Calu3 (cell line): ENCODE measurements at regions not wholly inside any gene's neighbourhood (a gene's known extent, or its start where the extent isn't known, plus 50 kb on each side); places are given as distances from the start of the nearest gene placed in this dataset.

Experiments
- BruUV-seq: library from RNA; stranded (reverse); fragments of 400-500 nt; replicated peaks from 2 replicates; lab custom pipeline; 2021; lab: Mats Ljungman, UMichigan
- CTCF ChIA-PET: fragments of 300-600 bp; sonication (Branson Sonifier 250); formaldehyde crosslinking; loops from one replicate; lab custom pipeline; 2022; ENCODE audit warnings: antibody characterized with exemption; lab: Charles Lee
- DNase-seq: peaks from one replicate; pipeline ENCODE4 v3.0.0; 2022
- H3K27ac Mint-ChIP-seq: one replicate; pipeline ENCODE4 v1.8.0; 2022; ENCODE audit warnings: mixed read lengths; ENCODE audit not compliant: unreplicated experiment
- H3K27me3 Mint-ChIP-seq: one replicate; pipeline ENCODE4 v1.8.0; 2022; ENCODE audit warnings: mixed read lengths; ENCODE audit not compliant: unreplicated experiment
- H3K36me3 Mint-ChIP-seq: one replicate; pipeline ENCODE4 v1.8.0; 2022; ENCODE audit warnings: mild to moderate bottlenecking, moderate library complexity, mixed read lengths; ENCODE audit not compliant: insufficient read depth, unreplicated experiment
- H3K4me1 Mint-ChIP-seq: one replicate; pipeline ENCODE4 v1.8.0; 2022; ENCODE audit warnings: mild to moderate bottlenecking, low read depth, mixed read lengths; ENCODE audit not compliant: unreplicated experiment
- H3K4me3 Mint-ChIP-seq: one replicate; pipeline ENCODE4 v1.8.0; 2022; ENCODE audit warnings: mild to moderate bottlenecking, low read depth, moderate library complexity, mixed read lengths; ENCODE audit not compliant: unreplicated experiment
- H3K9me3 Mint-ChIP-seq: one replicate; pipeline ENCODE4 v1.8.0; 2022; ENCODE audit warnings: low read depth, mixed read lengths; ENCODE audit not compliant: unreplicated experiment
- intact Hi-C: fragments of 100-400 bp; cut with micrococcal nuclease; formaldehyde crosslinking; loops from one replicate; pipeline ENCODE4 v1.10.0; 2022; ENCODE audit not compliant: unreplicated experiment
- TF ChIP-seq, protein P1 (sequence below): fragments of 200-600 bp; IDR thresholded peaks from one replicate; pipeline ENCODE4 v1.8.0; 2022; ENCODE audit warnings: antibody characterized with exemption; ENCODE audit not compliant: unreplicated experiment

DNA sequence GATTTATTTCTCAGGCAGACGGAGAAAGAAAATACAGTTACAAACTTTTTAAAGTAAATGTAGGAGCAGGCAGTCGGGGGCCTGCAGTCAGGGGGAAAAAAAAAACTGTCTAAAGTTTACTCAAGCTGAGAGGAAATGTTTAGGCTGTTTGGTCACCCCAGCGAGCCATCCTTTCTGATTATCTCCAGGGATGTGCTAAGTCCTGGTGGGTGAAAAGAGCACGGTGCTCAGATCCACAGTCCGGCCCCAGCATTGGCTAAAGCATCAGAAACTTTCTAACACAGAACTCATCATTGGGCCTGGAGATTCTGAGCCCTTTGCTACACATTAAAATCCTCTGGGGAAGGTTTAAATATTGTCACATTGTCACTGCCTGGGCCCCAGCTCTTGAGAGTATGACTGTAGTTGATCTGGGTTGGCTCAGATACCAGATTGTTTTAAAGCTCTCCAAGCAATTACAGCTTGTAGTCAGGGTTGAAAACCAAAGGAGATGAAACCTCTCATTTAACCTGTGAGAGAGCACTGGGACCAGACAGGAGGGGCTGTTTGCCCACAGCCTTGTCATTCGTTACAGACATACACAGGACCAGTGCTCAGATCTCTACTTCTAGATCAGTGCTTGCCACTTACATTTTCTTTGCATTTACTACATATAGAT, 131.1 kb upstream of the HTR2A start:
- Mint-ChIP-seq H3K4me3 (no peak overlapping the region), H3K4me1 (peaks cover 3% of the 10 kb centered on the region), H3K27me3 (no peaks in the 10 kb centered on the region), H3K36me3 (no peaks in the 10 kb centered on the region), H3K9me3 (no peaks in the 10 kb centered on the region), H3K27ac (no peak overlapping the region)
- no TSS peak for BruUV-seq
- intact Hi-C loops = no loop called here
- TF ChIP-seq, protein P1, sequence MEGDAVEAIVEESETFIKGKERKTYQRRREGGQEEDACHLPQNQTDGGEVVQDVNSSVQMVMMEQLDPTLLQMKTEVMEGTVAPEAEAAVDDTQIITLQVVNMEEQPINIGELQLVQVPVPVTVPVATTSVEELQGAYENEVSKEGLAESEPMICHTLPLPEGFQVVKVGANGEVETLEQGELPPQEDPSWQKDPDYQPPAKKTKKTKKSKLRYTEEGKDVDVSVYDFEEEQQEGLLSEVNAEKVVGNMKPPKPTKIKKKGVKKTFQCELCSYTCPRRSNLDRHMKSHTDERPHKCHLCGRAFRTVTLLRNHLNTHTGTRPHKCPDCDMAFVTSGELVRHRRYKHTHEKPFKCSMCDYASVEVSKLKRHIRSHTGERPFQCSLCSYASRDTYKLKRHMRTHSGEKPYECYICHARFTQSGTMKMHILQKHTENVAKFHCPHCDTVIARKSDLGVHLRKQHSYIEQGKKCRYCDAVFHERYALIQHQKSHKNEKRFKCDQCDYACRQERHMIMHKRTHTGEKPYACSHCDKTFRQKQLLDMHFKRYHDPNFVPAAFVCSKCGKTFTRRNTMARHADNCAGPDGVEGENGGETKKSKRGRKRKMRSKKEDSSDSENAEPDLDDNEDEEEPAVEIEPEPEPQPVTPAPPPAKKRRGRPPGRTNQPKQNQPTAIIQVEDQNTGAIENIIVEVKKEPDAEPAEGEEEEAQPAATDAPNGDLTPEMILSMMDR = no peak
- CTCF ChIA-PET = no interaction called here
- DNase-seq = no peak

DNA sequence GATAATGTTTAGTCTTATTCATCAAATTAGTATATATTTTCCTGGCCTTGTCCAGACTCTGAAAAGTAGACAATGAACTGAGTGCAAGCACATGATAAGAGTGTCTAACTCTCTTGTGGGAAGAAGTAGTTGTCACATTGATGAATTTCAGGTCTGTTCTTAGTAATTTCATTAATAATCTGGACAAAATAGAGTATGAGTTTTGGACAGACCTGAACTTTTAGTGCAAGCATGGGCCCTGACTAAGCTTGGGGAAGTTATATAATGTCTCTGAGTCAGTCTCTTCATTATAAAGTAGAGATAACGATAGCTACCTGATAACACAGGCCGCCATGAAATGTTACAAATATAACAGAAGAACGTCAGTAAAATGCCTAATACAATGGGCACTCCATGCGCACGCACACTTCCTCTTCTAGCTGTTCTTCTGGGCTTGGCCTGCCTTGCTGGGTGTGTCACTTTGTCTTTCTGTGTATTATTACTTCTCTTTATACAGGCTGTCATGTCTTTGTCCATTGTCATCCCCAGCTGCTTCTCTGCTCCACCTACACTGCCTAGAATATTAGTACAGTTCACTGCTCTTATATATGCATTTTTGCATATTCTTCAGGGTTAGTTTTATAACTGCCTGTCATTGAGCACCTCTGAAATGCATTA, 129.1 kb upstream of the HTR2A start:
- no peak overlapping the region for H3K27ac Mint-ChIP-seq
- intact Hi-C loops = no loop called here
- no peaks in the 10 kb centered on the region for H3K27me3 Mint-ChIP-seq
- CTCF ChIA-PET = no interaction called here
- H3K4me1 Mint-ChIP-seq = no peaks in the 10 kb centered on the region
- H3K36me3 Mint-ChIP-seq = no peaks in the 10 kb centered on the region
- H3K4me3 Mint-ChIP-seq = no peak overlapping the region
- no TSS peak for BruUV-seq
- TF ChIP-seq, protein P1 = no peak
- no peaks in the 10 kb centered on the region for H3K9me3 Mint-ChIP-seq
- DNase-seq = no peak

DNA sequence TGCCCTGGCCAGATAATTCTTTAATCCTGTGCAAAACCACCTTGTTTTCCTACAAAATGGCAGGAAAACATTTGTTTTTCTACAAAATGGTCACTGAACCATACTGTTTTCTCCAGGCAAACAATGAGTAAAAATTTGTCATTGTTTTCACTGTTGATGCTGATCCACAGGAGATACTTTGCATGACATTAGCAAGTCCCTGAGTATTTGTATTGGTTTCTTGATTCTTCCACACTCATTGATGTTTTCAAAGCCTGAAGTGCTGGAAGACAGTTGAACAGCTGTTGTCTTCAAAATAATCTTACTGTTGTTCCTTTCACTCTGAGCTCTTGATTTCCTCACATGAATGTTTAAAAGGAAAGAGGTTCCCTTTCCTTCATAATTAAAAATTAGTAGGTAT, 123.1 kb upstream of the HTR2A start:
- Mint-ChIP-seq H3K4me1 (no peaks in the 10 kb centered on the region), H3K9me3 (no peaks in the 10 kb centered on the region), H3K36me3 (no peaks in the 10 kb centered on the region), H3K27ac (no peak overlapping the region), H3K27me3 (no peaks in the 10 kb centered on the region), H3K4me3 (no peak overlapping the region)
- CTCF ChIA-PET = no interaction called here
- intact Hi-C loops = no loop called here
- DNase-seq = no peak
- BruUV-seq = no TSS peak
- TF ChIP-seq, protein P1 = no peak

DNA sequence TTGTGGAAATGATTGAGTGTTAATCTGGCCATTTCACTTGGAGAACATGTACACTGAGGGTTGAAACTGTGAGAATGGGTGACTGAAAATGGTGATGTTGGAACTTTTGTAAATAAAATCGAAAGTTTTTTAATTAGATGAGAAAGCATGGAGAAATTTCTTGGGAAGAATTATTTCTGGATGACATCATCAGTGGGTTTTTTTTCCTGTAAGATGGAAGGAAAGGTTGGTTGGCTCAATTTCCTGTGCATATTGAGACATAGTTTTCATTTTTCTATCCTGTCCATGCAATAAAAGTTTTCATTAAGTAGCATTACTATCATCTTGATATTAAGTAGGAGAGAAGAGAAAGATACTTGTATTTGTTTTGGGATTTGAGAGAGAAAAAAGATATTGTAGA, 120.6 kb upstream of the HTR2A start:
- DNase-seq = no peak
- intact Hi-C loops = no loop called here
- TF ChIP-seq, protein P1 = no peak
- Mint-ChIP-seq H3K36me3 (no peaks in the 10 kb centered on the region), H3K9me3 (no peaks in the 10 kb centered on the region), H3K4me3 (no peak overlapping the region), H3K27me3 (no peaks in the 10 kb centered on the region), H3K27ac (no peak overlapping the region), H3K4me1 (no peaks in the 10 kb centered on the region)
- no TSS peak for BruUV-seq
- CTCF ChIA-PET = no interaction called here
